Upper lobe of right lung (tissue), 1 donor: ENCODE measurements at regions not wholly inside any gene's neighbourhood (a gene's known extent, or its start where the extent isn't known, plus 50 kb on each side); places are given as distances from the start of the nearest gene placed in this dataset.

Experiments used
- ATAC-seq: fragments of 200-7000 bp; cut with Tn5 transposase; one replicate; pipeline ENCODE4 v1.9.1; 2020; ENCODE audit warnings: mild to moderate bottlenecking, moderate library complexity
- DNase-seq: peaks from one replicate; pipeline ENCODE4 v3.0.0-alpha.2; 2020
- H3K27ac ChIP-seq: fragments of 200-600 bp; one replicate; pipeline ENCODE4 v1.8.0; 2022
- H3K27me3 ChIP-seq: fragments of 200-600 bp; one replicate; pipeline ENCODE4 v1.8.0; 2022; ENCODE audit warnings: mild to moderate bottlenecking
- H3K36me3 ChIP-seq: fragments of 200-600 bp; one replicate; pipeline ENCODE4 v1.8.0; 2022
- H3K4me1 ChIP-seq: fragments of 200-600 bp; one replicate; pipeline ENCODE4 v1.8.0; 2022
- H3K4me3 ChIP-seq: fragments of 200-600 bp; one replicate; pipeline ENCODE4 v1.8.0; 2022; ENCODE audit warnings: mild to moderate bottlenecking
- H3K9me3 ChIP-seq: fragments of 200-600 bp; one replicate; pipeline ENCODE4 v1.8.0; 2022
- intact Hi-C: fragments of 100-400 bp; cut with DNase I; formaldehyde crosslinking; loops from one replicate; pipeline ENCODE4 v1.11.0; 2022
- TF ChIP-seq, protein P1 (sequence below): fragments of 200-600 bp; IDR thresholded peaks from one replicate; pipeline ENCODE4 v1.8.0; 2022; ENCODE audit warnings: antibody characterized with exemption
- donor health status: DM: no; HTN: yes; CAD: no; lungs with severe emphysema.

DNA sequence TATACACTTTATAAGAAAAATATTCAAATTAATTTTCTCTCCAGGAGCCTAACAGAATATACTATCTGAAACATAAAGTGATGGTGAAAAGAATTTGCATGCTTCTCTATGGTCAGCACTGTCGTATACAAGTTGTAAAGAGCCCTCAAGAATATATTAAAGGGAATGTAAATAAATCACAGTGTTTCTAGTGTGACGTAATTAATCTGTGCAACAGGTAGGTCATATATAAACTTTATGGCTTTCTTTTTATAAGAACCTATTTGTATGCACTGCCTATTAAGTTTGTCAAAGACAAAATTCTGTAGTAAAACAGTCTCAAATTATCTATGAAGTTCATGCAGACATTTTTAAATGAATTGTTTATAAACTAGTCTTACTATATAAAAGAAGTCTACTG is 347.9 kb upstream of the EYS start:
- Histone ChIP-seq H3K4me1 (no peaks in the 10 kb centered on the region), H3K27me3 (no peaks in the 10 kb centered on the region), H3K4me3 (no peak overlapping the region), H3K9me3 (no peaks in the 10 kb centered on the region), H3K27ac (no peak overlapping the region), H3K36me3 (no peaks in the 10 kb centered on the region)
- intact Hi-C loops = no loop called here
- DNase-seq = no peak
- no peak for ATAC-seq
- TF ChIP-seq, protein P1, sequence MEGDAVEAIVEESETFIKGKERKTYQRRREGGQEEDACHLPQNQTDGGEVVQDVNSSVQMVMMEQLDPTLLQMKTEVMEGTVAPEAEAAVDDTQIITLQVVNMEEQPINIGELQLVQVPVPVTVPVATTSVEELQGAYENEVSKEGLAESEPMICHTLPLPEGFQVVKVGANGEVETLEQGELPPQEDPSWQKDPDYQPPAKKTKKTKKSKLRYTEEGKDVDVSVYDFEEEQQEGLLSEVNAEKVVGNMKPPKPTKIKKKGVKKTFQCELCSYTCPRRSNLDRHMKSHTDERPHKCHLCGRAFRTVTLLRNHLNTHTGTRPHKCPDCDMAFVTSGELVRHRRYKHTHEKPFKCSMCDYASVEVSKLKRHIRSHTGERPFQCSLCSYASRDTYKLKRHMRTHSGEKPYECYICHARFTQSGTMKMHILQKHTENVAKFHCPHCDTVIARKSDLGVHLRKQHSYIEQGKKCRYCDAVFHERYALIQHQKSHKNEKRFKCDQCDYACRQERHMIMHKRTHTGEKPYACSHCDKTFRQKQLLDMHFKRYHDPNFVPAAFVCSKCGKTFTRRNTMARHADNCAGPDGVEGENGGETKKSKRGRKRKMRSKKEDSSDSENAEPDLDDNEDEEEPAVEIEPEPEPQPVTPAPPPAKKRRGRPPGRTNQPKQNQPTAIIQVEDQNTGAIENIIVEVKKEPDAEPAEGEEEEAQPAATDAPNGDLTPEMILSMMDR = no peak

DNA sequence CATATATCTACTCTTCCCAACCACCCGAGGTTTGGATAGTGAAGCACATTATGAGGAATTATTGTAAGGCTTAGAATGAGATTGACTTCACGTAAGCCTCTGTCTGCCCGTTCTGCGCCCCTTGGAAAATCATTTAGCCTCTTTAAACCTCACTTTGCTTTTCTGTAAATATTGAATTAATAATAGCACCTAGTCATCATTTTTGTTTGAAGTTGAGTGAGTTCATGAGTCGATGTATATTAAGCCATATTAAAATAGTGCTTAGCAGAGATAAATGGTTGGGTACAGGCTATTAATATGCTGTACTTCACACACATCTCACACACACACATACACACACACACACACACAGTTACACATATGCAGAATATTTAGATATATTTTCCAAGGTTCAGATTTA is 344.8 kb upstream of the EYS start:
- no peaks in the 10 kb centered on the region for H3K4me1 ChIP-seq
- no peak overlapping the region for H3K4me3 ChIP-seq
- intact Hi-C loops = no loop called here
- TF ChIP-seq, protein P1 = no peak
- no peaks in the 10 kb centered on the region for H3K27me3 ChIP-seq
- DNase-seq = no peak
- H3K27ac ChIP-seq = no peak overlapping the region
- ATAC-seq = no peak
- no peaks in the 10 kb centered on the region for H3K9me3 ChIP-seq
- H3K36me3 ChIP-seq = no peaks in the 10 kb centered on the region

DNA sequence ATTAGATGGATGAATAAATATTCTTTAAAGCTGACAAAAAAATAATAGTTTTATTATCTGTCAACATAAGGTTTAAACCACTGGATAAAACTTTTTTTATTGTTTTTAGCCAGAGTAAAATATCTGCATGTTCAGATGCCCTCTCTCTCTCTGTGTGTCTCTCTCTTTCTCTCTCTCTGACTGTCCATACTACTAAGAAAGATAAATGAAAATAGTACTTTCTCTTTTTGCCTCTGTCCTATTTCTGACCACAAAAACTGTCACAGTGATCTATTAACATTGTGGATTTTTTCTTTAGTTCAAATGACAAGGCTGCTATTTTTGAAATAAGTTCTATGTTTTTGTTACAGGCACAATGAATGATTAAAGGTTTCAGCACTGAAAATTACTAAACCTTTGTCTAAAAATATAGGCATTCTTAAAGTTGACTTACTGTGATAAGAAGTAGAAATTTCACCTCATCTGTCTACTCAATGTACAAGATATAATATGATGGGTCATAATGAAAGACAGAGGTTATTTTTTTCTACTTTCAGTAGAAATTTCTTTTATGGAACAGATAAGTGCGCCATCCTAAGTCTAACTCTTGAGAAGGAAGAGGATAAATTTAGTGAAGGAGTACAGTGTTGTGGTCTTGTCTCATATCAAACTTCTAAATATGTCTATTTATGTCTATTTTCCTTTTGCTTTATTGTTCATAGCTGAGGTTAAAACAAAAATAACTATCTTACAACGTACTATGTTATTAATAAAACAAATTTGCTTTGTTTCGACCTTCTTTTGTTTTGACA is 341.9 kb upstream of the EYS start:
- no peaks in the 10 kb centered on the region for H3K36me3 ChIP-seq
- H3K27me3 ChIP-seq = no peaks in the 10 kb centered on the region
- no peaks in the 10 kb centered on the region for H3K9me3 ChIP-seq
- no peak for ATAC-seq
- DNase-seq = no peak
- no peaks in the 10 kb centered on the region for H3K4me1 ChIP-seq
- no peak overlapping the region for H3K27ac ChIP-seq
- TF ChIP-seq, protein P1 = no peak
- H3K4me3 ChIP-seq = no peak overlapping the region
- intact Hi-C loops = no loop called here

DNA sequence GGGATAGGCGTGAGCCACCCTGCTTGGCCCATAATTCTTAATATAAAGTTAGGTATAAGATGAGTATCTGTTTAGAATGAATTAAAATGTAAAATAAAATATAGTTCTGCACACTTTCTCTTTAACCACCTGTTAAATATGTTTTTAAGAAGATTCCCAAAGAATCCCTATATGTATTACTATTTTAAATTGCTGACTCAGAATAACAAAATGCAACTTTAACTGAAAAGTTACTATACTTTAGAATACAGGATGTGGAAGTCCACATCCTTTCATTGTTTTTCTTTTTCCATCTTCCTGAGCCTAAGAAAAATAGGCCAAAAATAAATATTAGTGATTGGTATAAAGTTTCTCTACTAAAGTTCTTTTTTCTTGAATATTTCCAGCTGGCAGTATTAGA is 325.6 kb upstream of the EYS start:
- H3K27ac ChIP-seq = no peak overlapping the region
- no peak overlapping the region for H3K4me3 ChIP-seq
- TF ChIP-seq, protein P1 = no peak
- intact Hi-C loops = no loop called here
- H3K27me3 ChIP-seq = no peaks in the 10 kb centered on the region
- no peaks in the 10 kb centered on the region for H3K4me1 ChIP-seq
- H3K9me3 ChIP-seq = no peaks in the 10 kb centered on the region
- DNase-seq = no peak
- H3K36me3 ChIP-seq = no peaks in the 10 kb centered on the region
- no peak for ATAC-seq

DNA sequence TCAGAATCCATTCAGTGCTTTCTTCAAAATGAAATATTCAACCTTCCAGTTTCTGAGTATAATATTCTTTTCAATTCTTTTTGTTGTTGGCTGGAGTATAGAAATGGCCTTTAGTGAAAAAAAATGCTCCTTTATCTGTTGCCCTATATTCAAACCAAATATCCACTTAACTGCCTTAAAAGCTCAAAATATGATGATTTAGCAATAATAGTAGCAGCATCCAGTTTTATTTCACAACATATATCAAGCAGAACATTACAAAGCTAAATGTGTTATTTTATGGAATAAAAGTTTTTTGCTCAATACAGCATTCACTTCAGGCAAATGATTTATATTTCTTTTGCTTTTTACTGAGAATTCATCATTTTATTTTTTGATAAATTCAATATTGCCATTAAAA is 322.4 kb upstream of the EYS start:
- H3K4me1 ChIP-seq = no peaks in the 10 kb centered on the region
- ATAC-seq (no peak), DNase-seq (no peak)
- no peaks in the 10 kb centered on the region for H3K36me3 ChIP-seq
- no peaks in the 10 kb centered on the region for H3K9me3 ChIP-seq
- H3K27me3 ChIP-seq = no peaks in the 10 kb centered on the region
- intact Hi-C loops = no loop called here
- no peak overlapping the region for H3K27ac ChIP-seq
- no peak overlapping the region for H3K4me3 ChIP-seq
- TF ChIP-seq, protein P1 = no peak
